Prostate gland (tissue), 2 donors: ENCODE measurements at regions not wholly inside any gene's neighbourhood (a gene's known extent, or its start where the extent isn't known, plus 50 kb on each side); places are given as distances from the start of the nearest gene placed in this dataset.

Source experiments
- CTCF ChIP-seq, 4 experiments: fragments of 200-600 bp in 2 of 4; fragments of 450-650 bp in 2 of 4; sonication (generic) in 2 of 4; IDR thresholded peaks; 1 replicate in 3 of 4; 2 replicates in 1 of 4; pipeline ENCODE4 v1.5.1; 2016 to 2019; ENCODE audit warnings: antibody characterized with exemption in 4 of 4, mild to moderate bottlenecking in 2 of 4, moderate library complexity in 2 of 4
- POLR2A ChIP-seq: fragments of 450-650 bp; IDR thresholded peaks from one replicate; pipeline ENCODE4 v1.6.1; 2016; ENCODE audit warnings: antibody characterized with exemption, mild to moderate bottlenecking

DNA sequence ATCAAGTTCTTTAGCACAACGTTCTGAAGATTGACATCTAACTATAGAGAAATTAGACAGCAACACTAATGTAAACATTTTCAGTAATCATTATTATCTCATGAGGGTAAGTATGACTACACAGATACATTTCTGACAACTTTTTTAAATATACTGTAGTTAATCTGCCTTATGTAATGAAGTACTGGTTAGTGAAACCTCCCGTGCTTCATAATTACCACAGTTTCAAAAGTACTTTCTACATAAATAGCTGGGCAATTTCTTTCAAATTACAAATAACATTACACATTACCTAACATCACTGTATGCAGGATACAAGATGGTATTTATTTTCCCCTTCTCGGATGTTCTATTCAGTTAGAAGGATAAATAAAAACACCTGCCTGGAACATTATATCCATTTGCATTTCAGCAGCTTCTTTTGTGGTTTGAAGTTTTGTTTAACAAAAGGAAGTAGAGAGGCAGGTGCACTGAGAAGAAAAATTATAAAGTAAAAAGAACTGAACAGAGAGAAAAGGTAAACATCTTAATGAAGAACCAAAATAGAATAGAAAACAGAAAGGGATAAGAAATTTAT is 1241.5 kb upstream of the GBE1 start:
- TF ChIP-seq POLR2A (no peak), CTCF (IDR thresholded peaks at IDR 0.05) (no peak)
